Left ventricle myocardium superior (tissue), 1 donor: ENCODE measurements at regions not wholly inside any gene's neighbourhood (a gene's known extent, or its start where the extent isn't known, plus 50 kb on each side); places are given as distances from the start of the nearest gene placed in this dataset.
A peak's percentile ranks its signal among the peaks of the same experiment; 100 is the strongest.
"Not testable (repeated sequence)": the region's sequence is repeated elsewhere in the genome, so short reads cannot be mapped to it uniquely, and the experiment has no call there.

Experiments used
- ATAC-seq: fragments of 200-7000 bp; cut with Tn5 transposase; one replicate; pipeline ENCODE4 v1.9.1; 2020; ENCODE audit warnings: mild to moderate bottlenecking, moderate library complexity
- DNase-seq: peaks from one replicate; pipeline ENCODE4 v3.0.0-alpha.2; 2020
- intact Hi-C: fragments of 100-400 bp; cut with micrococcal nuclease; formaldehyde crosslinking; loops from one replicate; pipeline ENCODE4 v1.11.0; 2022
- donor health status: DM: no; HTN: yes; CAD: no; lungs with severe emphysema.

- intact Hi-C loops = no loop called here
- ATAC-seq = peak; percentile 89
- no peak for DNase-seq
These were observed 144.4 kb downstream of the PTBP2 start for GRCh38 chr1:96865731-96866685.

- intact Hi-C loops = no loop called here
- ATAC-seq (no peak), DNase-seq (no peak)
These were observed 151.2 kb downstream of the PTBP2 start for GRCh38 chr1:96872757-96873156.

- ATAC-seq = no peak
- intact Hi-C loops = no loop called here
- no peak for DNase-seq
These were observed 157.1 kb downstream of the PTBP2 start for GRCh38 chr1:96878640-96879039.

GRCh38 chr1:96880626-96881025 lies 159.0 kb downstream of the PTBP2 start:
- ATAC-seq (no peak), DNase-seq (no peak)
- intact Hi-C loops = no loop called here

GRCh38 chr1:96882096-96882495 lies 160.5 kb downstream of the PTBP2 start:
- no peak for DNase-seq
- intact Hi-C loops = no loop called here
- ATAC-seq = no peak

- intact Hi-C loops = no loop called here
- ATAC-seq = no peak
- DNase-seq = no peak
These were observed 164.9 kb downstream of the PTBP2 start for GRCh38 chr1:96886474-96886873.

- ATAC-seq (no peak), DNase-seq (no peak)
- intact Hi-C loops = no loop called here
These were observed 165.9 kb downstream of the PTBP2 start for GRCh38 chr1:96887501-96887900.

GRCh38 chr1:96901783-96902363 lies 180.3 kb downstream of the PTBP2 start:
- ATAC-seq (no peak), DNase-seq (no peak)
- intact Hi-C loops = no loop called here

GRCh38 chr1:96912248-96912647 lies 190.7 kb downstream of the PTBP2 start:
- intact Hi-C loops = no loop called here
- ATAC-seq = no peak

GRCh38 chr1:96915701-96916100 lies 194.1 kb downstream of the PTBP2 start:
- intact Hi-C loops, ATAC-seq: not testable (repeated sequence)

More at GRCh38 chr1:96912248-96912647, 190.7 kb downstream of the PTBP2 start:
- no peak for DNase-seq

GRCh38 chr1:96918406-96918805 lies 196.8 kb downstream of the PTBP2 start:
- DNase-seq = no peak
- ATAC-seq = no peak
- intact Hi-C loops = no loop called here

More at GRCh38 chr1:96915701-96916100, 194.1 kb downstream of the PTBP2 start:
- DNase-seq = not testable (repeated sequence)

GRCh38 chr1:96922181-96922580 lies 200.6 kb downstream of the PTBP2 start:
- DNase-seq = no peak
- ATAC-seq = no peak
- intact Hi-C loops = no loop called here

- intact Hi-C loops = no loop called here
- no peak for DNase-seq
These were observed 202.2 kb downstream of the PTBP2 start for GRCh38 chr1:96923753-96924152.

GRCh38 chr1:96926176-96926575 lies 204.6 kb downstream of the PTBP2 start:
- intact Hi-C loops = no loop called here
- DNase-seq (no peak), ATAC-seq (no peak)

More at GRCh38 chr1:96923753-96924152, 202.2 kb downstream of the PTBP2 start:
- no peak for ATAC-seq

GRCh38 chr1:96927125-96927524 lies 205.5 kb downstream of the PTBP2 start:
- ATAC-seq = no peak
- intact Hi-C loops = no loop called here

GRCh38 chr1:96931136-96931535 lies 209.6 kb downstream of the PTBP2 start:
- ATAC-seq = no peak
- intact Hi-C loops = no loop called here
- DNase-seq = no peak

More at GRCh38 chr1:96927125-96927524, 205.5 kb downstream of the PTBP2 start:
- no peak for DNase-seq

GRCh38 chr1:96934282-96934681 lies 212.7 kb downstream of the PTBP2 start:
- DNase-seq = no peak
- ATAC-seq = no peak
- intact Hi-C loops = no loop called here

- intact Hi-C loops = no loop called here
- no peak for ATAC-seq
- no peak for DNase-seq
These were observed 223.0 kb downstream of the PTBP2 start for GRCh38 chr1:96944432-96945092.

- ATAC-seq (no peak), DNase-seq (no peak)
- intact Hi-C loops = no loop called here
These were observed 224.0 kb downstream of the PTBP2 start for GRCh38 chr1:96945509-96946084.
